ENCODE measurements at regions not wholly inside any gene's neighbourhood (a gene's known extent, or its start where the extent isn't known, plus 50 kb on each side); places are given as distances from the start of the nearest gene placed in this dataset.

GRCh38 chr6:105606831-105607463, 204.1 kb upstream of the PREP start:
- Histone ChIP-seq H3K36me3 (no peaks in the 10 kb centered on the region), H3K4me1 (peaks cover 12 to 42% (median 38%) of the 10 kb centered on the region in 4 donors), H3K27ac (peak overlapping the region in 2 of 4 donors; percentile 77 to 79), H3K4me3 (no peak overlapping the region), H3K9me3 (no peaks in the 10 kb centered on the region), H3K27me3 (no peaks in the 10 kb centered on the region)
- in situ Hi-C loops (cut with MboI; ENCODE audit: low pct_ligation_motif_present in 1 of 4, low pct_unique_long_range_greater_than_20kb in 1 of 4, low sequenced_read_pairs in 3 of 4) (no loop called here), intact Hi-C loops (cut with DNase I; ENCODE audit: low total_unique reads) (no loop called here)
- WGBS, 2 donors (ENCODE audit: low coverage in 1 of 2), result 94 to 100% methylated on average over 1 to 3 of the region's 3 CpGs
- TF ChIP-seq, protein P1, sequence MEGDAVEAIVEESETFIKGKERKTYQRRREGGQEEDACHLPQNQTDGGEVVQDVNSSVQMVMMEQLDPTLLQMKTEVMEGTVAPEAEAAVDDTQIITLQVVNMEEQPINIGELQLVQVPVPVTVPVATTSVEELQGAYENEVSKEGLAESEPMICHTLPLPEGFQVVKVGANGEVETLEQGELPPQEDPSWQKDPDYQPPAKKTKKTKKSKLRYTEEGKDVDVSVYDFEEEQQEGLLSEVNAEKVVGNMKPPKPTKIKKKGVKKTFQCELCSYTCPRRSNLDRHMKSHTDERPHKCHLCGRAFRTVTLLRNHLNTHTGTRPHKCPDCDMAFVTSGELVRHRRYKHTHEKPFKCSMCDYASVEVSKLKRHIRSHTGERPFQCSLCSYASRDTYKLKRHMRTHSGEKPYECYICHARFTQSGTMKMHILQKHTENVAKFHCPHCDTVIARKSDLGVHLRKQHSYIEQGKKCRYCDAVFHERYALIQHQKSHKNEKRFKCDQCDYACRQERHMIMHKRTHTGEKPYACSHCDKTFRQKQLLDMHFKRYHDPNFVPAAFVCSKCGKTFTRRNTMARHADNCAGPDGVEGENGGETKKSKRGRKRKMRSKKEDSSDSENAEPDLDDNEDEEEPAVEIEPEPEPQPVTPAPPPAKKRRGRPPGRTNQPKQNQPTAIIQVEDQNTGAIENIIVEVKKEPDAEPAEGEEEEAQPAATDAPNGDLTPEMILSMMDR (IDR thresholded peaks at IDR 0.05), result no peak
- TF ChIP-seq EP300 (IDR thresholded peaks at IDR 0.05; ENCODE audit: low read depth) (no peak), POLR2AphosphoS5 (IDR thresholded peaks at IDR 0.05) (no peak), POLR2A (IDR thresholded peaks at IDR 0.05) (no peak)
- DNase-seq, result no peak

DNA sequence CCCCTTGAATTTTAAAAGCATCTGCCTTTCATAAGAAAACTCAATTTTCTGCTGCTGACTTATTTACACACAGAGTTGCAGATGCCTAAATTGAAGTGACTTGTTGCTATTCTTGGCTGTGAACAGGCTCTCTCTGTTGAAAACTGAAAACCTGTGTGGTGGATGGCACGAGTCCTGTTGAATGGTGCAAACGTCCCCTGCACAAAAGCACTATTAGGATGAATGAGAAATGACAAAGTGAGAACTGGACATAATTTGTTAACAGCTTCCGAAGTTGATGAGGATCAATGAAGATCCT, 201.7 kb upstream of the PREP start:
- no peak for DNase-seq
- intact Hi-C loops (cut with DNase I; ENCODE audit: low total_unique reads), result no loop called here
- 60 to 64% methylated on average over 3 of the region's 3 CpGs for WGBS, 2 donors (ENCODE audit: low coverage in 1 of 2)
- in situ Hi-C loops (cut with MboI; ENCODE audit: low pct_ligation_motif_present in 1 of 4, low pct_unique_long_range_greater_than_20kb in 1 of 4, low sequenced_read_pairs in 3 of 4), result no loop called here
- no peaks in the 10 kb centered on the region for H3K9me3 ChIP-seq
- TF ChIP-seq EP300 (IDR thresholded peaks at IDR 0.05; ENCODE audit: low read depth) (no peak), POLR2AphosphoS5 (IDR thresholded peaks at IDR 0.05) (no peak), POLR2A (IDR thresholded peaks at IDR 0.05) (no peak)
- TF ChIP-seq, protein P1 (IDR thresholded peaks at IDR 0.05), result no peak
- peaks cover 12 to 57% (median 42%) of the 10 kb centered on the region in 4 donors for H3K4me1 ChIP-seq
- H3K27ac ChIP-seq, result peak overlapping the region; percentile 3 to 43 (median 32)
- no peaks in the 10 kb centered on the region for H3K27me3 ChIP-seq
- no peaks in the 10 kb centered on the region for H3K36me3 ChIP-seq
- H3K4me3 ChIP-seq, result no peak overlapping the region

GRCh38 chr6:105603788-105604586, 201.1 kb upstream of the PREP start:
- peak overlapping the region; percentile 3 to 43 (median 32) for H3K27ac ChIP-seq
- no peaks in the 10 kb centered on the region for H3K27me3 ChIP-seq
- 27 to 42% methylated on average over 3 to 4 of the region's 4 CpGs for WGBS, 2 donors (ENCODE audit: low coverage in 1 of 2)
- peaks cover 12 to 52% (median 38%) of the 10 kb centered on the region in 4 donors for H3K4me1 ChIP-seq
- intact Hi-C loops (cut with DNase I; ENCODE audit: low total_unique reads) (no loop called here), in situ Hi-C loops (cut with MboI; ENCODE audit: low pct_ligation_motif_present in 1 of 4, low pct_unique_long_range_greater_than_20kb in 1 of 4, low sequenced_read_pairs in 3 of 4) (no loop called here)
- no peak overlapping the region for H3K4me3 ChIP-seq
- TF ChIP-seq, protein P1 (IDR thresholded peaks at IDR 0.05), result no peak
- TF ChIP-seq POLR2A (IDR thresholded peaks at IDR 0.05), result no peak
- peak; percentile 32 to 82 (median 73) for TF ChIP-seq POLR2AphosphoS5 (IDR thresholded peaks at IDR 0.05)
- TF ChIP-seq EP300 (IDR thresholded peaks at IDR 0.05; ENCODE audit: low read depth), result no peak
- no peaks in the 10 kb centered on the region for H3K9me3 ChIP-seq
- peak; percentile 24 for DNase-seq
- no peaks in the 10 kb centered on the region for H3K36me3 ChIP-seq

DNA sequence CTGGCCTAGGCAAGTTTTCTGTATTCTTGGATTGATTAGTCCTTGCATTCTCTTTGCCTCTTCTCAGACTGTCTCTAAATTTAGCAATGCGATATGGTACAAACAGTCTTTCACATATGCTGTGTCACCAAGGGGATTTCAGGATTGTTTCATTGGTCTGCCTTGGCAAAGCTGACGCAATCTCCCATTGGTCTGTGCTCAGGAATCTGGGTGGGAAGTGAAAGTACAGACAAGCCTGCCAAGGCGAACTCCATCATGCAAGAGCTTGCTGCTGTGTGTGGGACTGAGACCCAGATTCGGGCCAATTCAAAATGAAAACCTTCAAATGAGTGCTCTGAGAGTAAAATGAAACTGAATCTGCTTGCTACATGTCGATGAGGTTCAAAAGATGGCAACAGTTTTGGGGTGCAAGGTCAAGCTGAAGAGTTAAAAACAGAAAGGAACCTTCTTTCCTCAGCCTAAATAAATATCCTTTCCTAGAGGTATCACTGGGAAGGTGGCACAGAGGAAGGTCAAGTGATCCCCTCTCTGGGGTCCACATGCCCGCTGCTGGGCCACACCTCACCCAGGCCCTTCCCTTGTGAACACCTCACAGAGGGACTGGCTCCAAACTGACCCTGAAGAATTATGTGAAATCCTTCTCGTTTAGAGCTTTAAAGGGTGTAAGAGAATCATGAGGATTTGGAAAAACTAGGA, 198.8 kb upstream of the PREP start:
- Histone ChIP-seq H3K27ac (peak overlapping the region; percentile 66 to 68 (median 67)), H3K4me3 (peak overlapping the region in 1 of 4 donors; percentile 4), H3K27me3 (no peaks in the 10 kb centered on the region), H3K4me1 (peaks cover 10 to 35% (median 18%) of the 10 kb centered on the region in 4 donors), H3K36me3 (no peaks in the 10 kb centered on the region), H3K9me3 (no peaks in the 10 kb centered on the region)
- WGBS, 2 donors (ENCODE audit: low coverage in 1 of 2), result 56% methylated on average over 6 to 7 of the region's 7 CpGs
- intact Hi-C loops (cut with DNase I; ENCODE audit: low total_unique reads), result no loop called here
- no peak for TF ChIP-seq EP300 (IDR thresholded peaks at IDR 0.05; ENCODE audit: low read depth)
- TF ChIP-seq POLR2AphosphoS5 (IDR thresholded peaks at IDR 0.05), result peak; percentile 45 to 70 (median 70)
- TF ChIP-seq, protein P1 (IDR thresholded peaks at IDR 0.05), result no peak
- TF ChIP-seq POLR2A (IDR thresholded peaks at IDR 0.05), result no peak
- DNase-seq, result peak; percentile 67
- in situ Hi-C loops (cut with MboI; ENCODE audit: low pct_ligation_motif_present in 1 of 4, low pct_unique_long_range_greater_than_20kb in 1 of 4, low sequenced_read_pairs in 3 of 4), result no loop called here

All from transverse colon (tissue), 4 donors.